Activated naive CD4-positive, alpha-beta T cell treated with anti-CD3 and anti-CD28 coated beads for 36 hours (primary cell): ENCODE measurements at regions not wholly inside any gene's neighbourhood (a gene's known extent, or its start where the extent isn't known, plus 50 kb on each side); places are given as distances from the start of the nearest gene placed in this dataset.
"Not testable (repeated sequence)": the region's sequence is repeated elsewhere in the genome, so short reads cannot be mapped to it uniquely, and the experiment has no call there.

ENCODE experiments used
- CTCF ChIA-PET: fragments of 350-600 bp; sonication (Branson Sonifier 250); formaldehyde crosslinking; loops from one replicate; lab custom pipeline; 2021; ENCODE audit warnings: antibody characterized with exemption; lab: Charles Lee
- DNase-seq: peaks from one replicate; pipeline ENCODE4 v3.0.0-alpha.2; 2020
- H3K27ac Mint-ChIP-seq: one replicate; pipeline ENCODE4 v1.8.0; 2021; ENCODE audit warnings: mild to moderate bottlenecking, mixed read lengths
- H3K27me3 Mint-ChIP-seq: one replicate; pipeline ENCODE4 v1.8.0; 2021; ENCODE audit warnings: low read depth, mixed read lengths
- H3K36me3 Mint-ChIP-seq: one replicate; pipeline ENCODE4 v1.8.0; 2021; ENCODE audit warnings: low read depth, mixed read lengths
- H3K4me1 Mint-ChIP-seq: one replicate; pipeline ENCODE4 v1.8.0; 2021; ENCODE audit warnings: low read depth, mixed read lengths
- H3K4me3 Mint-ChIP-seq: one replicate; pipeline ENCODE4 v1.8.0; 2021; ENCODE audit warnings: mild to moderate bottlenecking, moderate library complexity, mixed read lengths
- H3K9me3 Mint-ChIP-seq: one replicate; pipeline ENCODE4 v1.8.0; 2021; ENCODE audit warnings: mixed read lengths
- intact Hi-C: fragments of 100-400 bp; cut with micrococcal nuclease; formaldehyde crosslinking; loops from one replicate; pipeline ENCODE4 v1.15.1; 2023

DNA sequence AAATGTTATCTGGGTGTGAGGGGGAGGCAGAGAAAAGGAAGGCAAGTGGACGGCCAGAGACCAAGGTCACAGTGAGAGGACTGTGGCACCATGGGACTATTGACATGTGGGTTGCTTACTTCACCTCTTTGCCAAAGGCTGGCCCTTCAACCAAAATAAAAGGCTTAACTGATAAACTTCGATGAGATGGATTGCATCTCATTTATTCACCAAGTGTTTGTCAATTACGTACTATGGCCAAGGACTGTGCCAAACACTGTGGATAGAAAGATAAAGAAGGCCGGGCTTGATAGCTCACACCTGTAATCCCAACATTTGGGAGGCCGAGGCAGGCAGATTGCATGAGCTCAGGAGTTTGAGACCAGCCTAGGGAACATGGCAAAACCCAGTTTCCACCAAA, 98.7 kb upstream of the CCBE1 start:
- Mint-ChIP-seq H3K9me3 (no peaks in the 10 kb centered on the region), H3K36me3 (no peaks in the 10 kb centered on the region), H3K27ac (no peak overlapping the region), H3K4me1 (no peaks in the 10 kb centered on the region), H3K4me3 (no peak overlapping the region), H3K27me3 (peaks cover 3% of the 10 kb centered on the region)
- no peak for DNase-seq
- intact Hi-C loops, result no loop called here
- CTCF ChIA-PET, result no interaction called here

- H3K4me3 Mint-ChIP-seq, result no peak overlapping the region
- H3K27me3 Mint-ChIP-seq, result no peaks in the 10 kb centered on the region
- DNase-seq, result no peak
- CTCF ChIA-PET, result no interaction called here
- intact Hi-C loops, result no loop called here
- H3K4me1 Mint-ChIP-seq, result no peaks in the 10 kb centered on the region
- H3K36me3 Mint-ChIP-seq, result no peaks in the 10 kb centered on the region
- no peak overlapping the region for H3K27ac Mint-ChIP-seq
- H3K9me3 Mint-ChIP-seq, result no peaks in the 10 kb centered on the region
Observed at GRCh38 chr18:59792353-59792752, 95.1 kb upstream of the CCBE1 start.

DNA sequence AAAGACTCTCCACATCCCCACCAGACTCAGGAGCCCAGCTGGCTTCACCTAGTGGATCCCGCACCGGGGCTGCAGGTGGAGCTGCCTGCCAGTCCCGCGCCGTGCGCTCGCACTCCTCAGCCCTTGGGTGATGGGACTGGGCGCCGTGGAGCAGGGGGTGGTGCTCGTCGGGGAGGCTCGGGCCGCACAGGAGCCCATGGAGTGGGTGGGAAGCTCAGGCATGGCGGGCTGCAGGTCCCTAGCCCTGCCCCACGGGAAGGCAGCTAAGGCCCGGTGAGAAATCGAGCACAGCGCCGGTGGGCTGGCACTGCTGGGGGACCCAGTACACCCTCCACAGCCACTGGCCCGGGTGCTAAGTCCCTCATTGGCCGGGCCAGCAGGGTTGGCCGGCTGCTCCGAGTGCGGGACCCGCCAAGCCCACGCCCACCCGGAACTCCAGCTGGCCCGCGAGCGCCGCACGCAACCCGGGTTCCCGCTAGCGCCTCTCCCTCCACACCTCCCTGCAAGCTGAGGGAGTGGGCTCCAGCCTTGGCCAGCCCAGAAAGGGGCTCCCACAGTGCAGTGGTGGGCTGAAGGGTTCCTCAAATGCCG, 93.2 kb upstream of the CCBE1 start:
- CTCF ChIA-PET, H3K36me3 Mint-ChIP-seq, DNase-seq, H3K27ac Mint-ChIP-seq, intact Hi-C loops, H3K27me3 Mint-ChIP-seq, H3K9me3 Mint-ChIP-seq, H3K4me3 Mint-ChIP-seq, H3K4me1 Mint-ChIP-seq: not testable (repeated sequence)

GRCh38 chr18:59788791-59789106, 91.5 kb upstream of the CCBE1 start:
- no peak overlapping the region for H3K4me3 Mint-ChIP-seq
- H3K9me3 Mint-ChIP-seq, result no peaks in the 10 kb centered on the region
- H3K4me1 Mint-ChIP-seq, result no peaks in the 10 kb centered on the region
- H3K27ac Mint-ChIP-seq, result no peak overlapping the region
- no peaks in the 10 kb centered on the region for H3K27me3 Mint-ChIP-seq
- DNase-seq, result no peak
- intact Hi-C loops, result no loop called here
- no peaks in the 10 kb centered on the region for H3K36me3 Mint-ChIP-seq
- CTCF ChIA-PET, result interaction anchor here (0.6 to 0.9 kb wide), 2 partner anchors 35 to 38 kb away, joined by 3 read pairs; no protein-coding TSS in a partner anchor

GRCh38 chr18:59787998-59788790, 91.0 kb upstream of the CCBE1 start:
- intact Hi-C loops, result no loop called here
- no peak overlapping the region for H3K4me3 Mint-ChIP-seq
- no peaks in the 10 kb centered on the region for H3K9me3 Mint-ChIP-seq
- no peaks in the 10 kb centered on the region for H3K4me1 Mint-ChIP-seq
- CTCF ChIA-PET, result interaction anchor here (0.6 to 0.9 kb wide), 2 partner anchors 36 to 37 kb away, joined by 3 read pairs; no protein-coding TSS in a partner anchor
- peaks cover 2% of the 10 kb centered on the region for H3K27me3 Mint-ChIP-seq
- no peak for DNase-seq
- H3K36me3 Mint-ChIP-seq, result no peaks in the 10 kb centered on the region
- H3K27ac Mint-ChIP-seq, result no peak overlapping the region

- intact Hi-C loops, result no loop called here
- DNase-seq, result no peak
- Mint-ChIP-seq H3K27ac (no peak overlapping the region), H3K27me3 (peaks cover 5% of the 10 kb centered on the region), H3K36me3 (no peaks in the 10 kb centered on the region), H3K4me3 (no peak overlapping the region), H3K4me1 (no peaks in the 10 kb centered on the region), H3K9me3 (no peaks in the 10 kb centered on the region)
- CTCF ChIA-PET, result interaction anchor here (0.7 kb wide), 1 partner anchor 753 kb away, joined by 4 read pairs; no protein-coding TSS in a partner anchor
Observed at GRCh38 chr18:59784694-59785093, 87.5 kb upstream of the CCBE1 start.

- peak; percentile 45 for DNase-seq
- CTCF ChIA-PET, result interaction anchor here (0.6 to 1.3 kb wide), 3 partner anchors 30 to 1719 kb away, joined by 3 to 4 read pairs (median 3); no protein-coding TSS in a partner anchor
- Mint-ChIP-seq H3K36me3 (no peaks in the 10 kb centered on the region), H3K9me3 (no peaks in the 10 kb centered on the region), H3K4me1 (no peaks in the 10 kb centered on the region), H3K27ac (no peak overlapping the region), H3K4me3 (no peak overlapping the region), H3K27me3 (peaks cover 5% of the 10 kb centered on the region)
- intact Hi-C loops, result loop anchor here (1.0 kb wide), 1 partner anchor 40 kb away; no protein-coding TSS in a partner anchor
Observed at GRCh38 chr18:59783138-59783537, 85.9 kb upstream of the CCBE1 start.

GRCh38 chr18:59779979-59780378, 82.8 kb upstream of the CCBE1 start:
- Mint-ChIP-seq H3K27me3 (peaks cover 12% of the 10 kb centered on the region), H3K9me3 (peaks cover 5% of the 10 kb centered on the region), H3K4me1 (no peaks in the 10 kb centered on the region), H3K4me3 (no peak overlapping the region), H3K36me3 (no peaks in the 10 kb centered on the region), H3K27ac (no peak overlapping the region)
- CTCF ChIA-PET, result no interaction called here
- intact Hi-C loops, result no loop called here
- no peak for DNase-seq

GRCh38 chr18:59778434-59778833, 81.2 kb upstream of the CCBE1 start:
- no peak for DNase-seq
- H3K4me3 Mint-ChIP-seq, result no peak overlapping the region
- CTCF ChIA-PET, result no interaction called here
- H3K27me3 Mint-ChIP-seq, result peaks cover 17% of the 10 kb centered on the region
- H3K27ac Mint-ChIP-seq, result no peak overlapping the region
- peaks cover 5% of the 10 kb centered on the region for H3K9me3 Mint-ChIP-seq
- intact Hi-C loops, result no loop called here
- no peaks in the 10 kb centered on the region for H3K36me3 Mint-ChIP-seq
- no peaks in the 10 kb centered on the region for H3K4me1 Mint-ChIP-seq

DNA sequence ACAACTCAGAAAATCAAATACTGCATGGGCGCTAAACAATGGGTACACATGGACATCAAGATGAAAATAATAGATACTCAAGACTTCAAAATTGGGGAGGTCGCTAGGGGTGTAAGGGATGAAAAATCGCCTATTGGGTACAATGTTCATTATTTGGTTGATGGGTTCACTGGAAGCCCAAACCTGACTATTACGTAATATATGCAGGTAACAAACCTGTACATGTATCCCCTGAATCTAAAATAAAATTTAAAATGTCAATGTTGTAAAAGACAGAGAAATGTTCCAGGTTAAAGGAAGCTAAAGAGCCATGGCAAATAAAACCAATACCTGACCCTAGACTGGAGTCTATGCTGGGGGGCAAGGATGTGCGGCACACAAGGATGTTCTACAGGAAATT, 80.4 kb upstream of the CCBE1 start:
- Mint-ChIP-seq H3K4me3 (no peak overlapping the region), H3K27ac (no peak overlapping the region), H3K36me3 (no peaks in the 10 kb centered on the region), H3K9me3 (peaks cover 5% of the 10 kb centered on the region), H3K27me3 (peaks cover 13% of the 10 kb centered on the region), H3K4me1 (no peaks in the 10 kb centered on the region)
- DNase-seq, result no peak
- intact Hi-C loops, result no loop called here
- CTCF ChIA-PET, result no interaction called here

- CTCF ChIA-PET, result no interaction called here
- DNase-seq, result no peak
- Mint-ChIP-seq H3K9me3 (peaks cover 4% of the 10 kb centered on the region), H3K27me3 (peaks cover 15% of the 10 kb centered on the region), H3K4me3 (no peak overlapping the region), H3K4me1 (no peaks in the 10 kb centered on the region), H3K27ac (no peak overlapping the region), H3K36me3 (no peaks in the 10 kb centered on the region)
- intact Hi-C loops, result no loop called here
Observed at GRCh38 chr18:59769129-59769865, 72.1 kb upstream of the CCBE1 start.

GRCh38 chr18:59768409-59768808, 71.2 kb upstream of the CCBE1 start:
- H3K4me1 Mint-ChIP-seq, result no peaks in the 10 kb centered on the region
- peaks cover 11% of the 10 kb centered on the region for H3K27me3 Mint-ChIP-seq
- intact Hi-C loops, result no loop called here
- no peak overlapping the region for H3K27ac Mint-ChIP-seq
- H3K4me3 Mint-ChIP-seq, result no peak overlapping the region
- no peaks in the 10 kb centered on the region for H3K36me3 Mint-ChIP-seq
- no peak for DNase-seq
- H3K9me3 Mint-ChIP-seq, result peaks cover 4% of the 10 kb centered on the region
- CTCF ChIA-PET, result no interaction called here
